CD14-positive monocyte (primary cell): ENCODE measurements at regions not wholly inside any gene's neighbourhood (a gene's known extent, or its start where the extent isn't known, plus 50 kb on each side); places are given as distances from the start of the nearest gene placed in this dataset.

Experiments used
- DNase-seq, 3 donors: peaks; one replicate each; pipeline ENCODE4 v3.0.0-alpha.2; 2011 to 2022
- H2AFZ ChIP-seq: 2 replicates; pipeline ENCODE4 v1.6.0; 2012; ENCODE audit warnings: mild to moderate bottlenecking, low read depth, low read length, inconsistent platforms; ENCODE audit not compliant: insufficient read depth, poor library complexity, severe bottlenecking
- H3K27ac ChIP-seq, 2 donors: 1 replicate in 1 of 2; 2 replicates in 1 of 2; pipeline ENCODE4 v1.5.1; 2012 to 2013; ENCODE audit warnings: low read length in 2 of 2, control low read depth in 1 of 2, inconsistent platforms in 1 of 2, low read depth in 1 of 2, mild to moderate bottlenecking in 1 of 2
- H3K27me3 ChIP-seq, 2 donors: one replicate each; pipeline versions ENCODE4 v1.6.0 to v1.6.1; 2011 to 2013; ENCODE audit warnings: low read length in 2 of 2; ENCODE audit not compliant: control insufficient read depth in 2 of 2, insufficient read depth in 2 of 2
- H3K36me3 ChIP-seq, 2 donors: replicated peaks in 1 of 2; 1 replicate in 1 of 2; 2 replicates in 1 of 2; pipeline versions ENCODE4 v1.5.1 to v1.6.1; 2012 to 2013; ENCODE audit warnings: low read length in 2 of 2, control low read depth in 1 of 2, inconsistent platforms in 1 of 2, mild to moderate bottlenecking in 1 of 2; ENCODE audit not compliant: insufficient read depth in 2 of 2, control insufficient read depth in 1 of 2
- H3K4me1 ChIP-seq, 2 donors: 1 replicate in 1 of 2; 2 replicates in 1 of 2; pipeline versions ENCODE4 v1.5.1 to v1.6.1; 2012 to 2013; ENCODE audit warnings: low read length in 2 of 2, control low read depth in 1 of 2, inconsistent platforms in 1 of 2, mild to moderate bottlenecking in 1 of 2, moderate library complexity in 1 of 2; ENCODE audit not compliant: insufficient read depth in 2 of 2, control insufficient read depth in 1 of 2
- H3K4me2 ChIP-seq: replicated peaks from 2 replicates; pipeline ENCODE3; 2012; ENCODE audit warnings: low read length, moderate library complexity, mild to moderate bottlenecking; ENCODE audit not compliant: poor library complexity, severe bottlenecking; ENCODE audit errors: extremely low read depth
- H3K4me3 ChIP-seq, 3 experiments: fragments of 200-600 bp in 1 of 3; sonication (generic) in 1 of 3; replicated peaks in 1 of 3; 1 replicate in 2 of 3; 2 replicates in 1 of 3; pipeline ENCODE4 v1.5.1; 2011 to 2013; ENCODE audit warnings: low read length in 3 of 3, mild to moderate bottlenecking in 3 of 3, control low read depth in 2 of 3, low read depth in 2 of 3, inconsistent platforms in 1 of 3, moderate library complexity in 1 of 3
- H3K79me2 ChIP-seq: 2 replicates; pipeline ENCODE4 v1.6.0; 2012; ENCODE audit warnings: mild to moderate bottlenecking, control low read depth, inconsistent platforms, low read length, moderate library complexity; ENCODE audit not compliant: insufficient read depth
- H3K9ac ChIP-seq: 2 replicates; pipeline ENCODE4 v1.6.0; 2017; ENCODE audit warnings: low read length, mild to moderate bottlenecking; ENCODE audit not compliant: insufficient read depth, poor library complexity, severe bottlenecking
- H3K9me3 ChIP-seq, 2 donors: replicated peaks in 1 of 2; 1 replicate in 1 of 2; 2 replicates in 1 of 2; pipeline versions ENCODE4 v1.5.1 to v1.6.1; 2012 to 2013; ENCODE audit warnings: low read length in 2 of 2, control low read depth in 1 of 2; ENCODE audit not compliant: control insufficient read depth in 1 of 2, insufficient read depth in 1 of 2
- H4K20me1 ChIP-seq: 2 replicates; pipeline ENCODE4 v1.6.0; 2012; ENCODE audit warnings: mild to moderate bottlenecking, low read length, control low read depth, moderate library complexity; ENCODE audit not compliant: insufficient read depth
- H3K27ac Mint-ChIP-seq, 7 donors: one replicate each; pipeline ENCODE4 v1.8.0; 2020; ENCODE audit warnings: mild to moderate bottlenecking in 7 of 7, mixed read lengths in 7 of 7, moderate library complexity in 6 of 7, inconsistent platforms in 2 of 7
- H3K27me3 Mint-ChIP-seq, 3 donors: one replicate each; pipeline ENCODE4 v1.8.0; 2021 to 2022; ENCODE audit warnings: low read depth in 3 of 3, mild to moderate bottlenecking in 3 of 3, mixed read lengths in 3 of 3, moderate library complexity in 3 of 3, inconsistent platforms in 1 of 3
- H3K36me3 Mint-ChIP-seq, 2 donors: one replicate each; pipeline ENCODE4 v1.8.0; 2020; ENCODE audit warnings: mixed read lengths in 2 of 2, inconsistent platforms in 1 of 2, mild to moderate bottlenecking in 1 of 2
- H3K4me1 Mint-ChIP-seq: one replicate; pipeline ENCODE4 v1.8.0; 2020; ENCODE audit warnings: mild to moderate bottlenecking, mixed read lengths
- H3K4me3 Mint-ChIP-seq, 2 donors: one replicate each; pipeline ENCODE4 v1.8.0; 2020; ENCODE audit warnings: mild to moderate bottlenecking in 2 of 2, mixed read lengths in 2 of 2, moderate library complexity in 1 of 2
- H3K9me3 Mint-ChIP-seq, 7 donors: one replicate each; pipeline ENCODE4 v1.8.0; 2020 to 2022; ENCODE audit warnings: mixed read lengths in 7 of 7, mild to moderate bottlenecking in 6 of 7, moderate library complexity in 6 of 7, inconsistent platforms in 2 of 7
- WGBS: methylation state at CpG from one replicate; pipeline ENCODE4 v1.1.5; 2013; ENCODE audit warnings: missing lambda C conversion rate; ENCODE audit not compliant: insufficient coverage; 5-methylcytosine and 5-hydroxymethylcytosine counted together
- intact Hi-C, 2 donors: fragments of 100-400 bp; cut with micrococcal nuclease; formaldehyde crosslinking; loops; one replicate each; pipeline versions ENCODE4 v1.15.0 to v1.15.1; 2023
- TF ChIP-seq, protein P1 (sequence below): fragments of 200-600 bp; IDR thresholded peaks from one replicate; pipeline ENCODE4 v1.8.0; 2022; ENCODE audit warnings: antibody characterized with exemption, mild to moderate bottlenecking

DNA sequence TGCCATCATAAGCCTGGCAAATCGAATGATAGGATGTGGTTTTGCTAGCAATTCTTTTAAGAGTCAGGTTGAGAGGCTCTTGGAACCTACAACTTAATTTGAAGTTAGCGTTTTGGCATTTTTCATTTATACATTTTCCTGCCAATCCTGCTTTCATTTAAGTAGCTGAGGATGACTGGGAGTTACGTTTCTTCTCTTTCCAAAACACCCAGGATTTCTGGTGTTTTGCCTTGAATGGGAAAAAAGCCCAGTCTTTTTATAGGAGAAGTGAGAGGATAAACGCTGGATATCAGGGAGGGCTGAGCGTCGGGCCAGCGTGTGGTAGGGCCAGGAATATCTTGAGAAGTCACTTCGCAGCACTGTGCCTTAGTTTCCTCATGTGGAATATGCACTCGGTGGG, 174.2 kb upstream of the HAND2 start:
- H4K20me1 ChIP-seq = no peaks in the 10 kb centered on the region
- no peaks in the 10 kb centered on the region for H3K36me3 ChIP-seq
- intact Hi-C loops = no loop called here
- no peaks in the 10 kb centered on the region for H3K27me3 ChIP-seq
- Mint-ChIP-seq H3K4me1 (no peaks in the 10 kb centered on the region), H3K36me3 (no peaks in the 10 kb centered on the region), H3K4me3 (no peak overlapping the region), H3K27me3 (peaks cover 2% of the 10 kb centered on the region in 3 donors), H3K9me3 (peaks cover 0 to 3% (median 0%) of the 10 kb centered on the region in 7 donors), H3K27ac (no peak overlapping the region)
- H3K4me1 ChIP-seq = no peaks in the 10 kb centered on the region
- H3K27ac ChIP-seq = no peak overlapping the region
- no peak overlapping the region for H2AFZ ChIP-seq
- TF ChIP-seq, protein P1, sequence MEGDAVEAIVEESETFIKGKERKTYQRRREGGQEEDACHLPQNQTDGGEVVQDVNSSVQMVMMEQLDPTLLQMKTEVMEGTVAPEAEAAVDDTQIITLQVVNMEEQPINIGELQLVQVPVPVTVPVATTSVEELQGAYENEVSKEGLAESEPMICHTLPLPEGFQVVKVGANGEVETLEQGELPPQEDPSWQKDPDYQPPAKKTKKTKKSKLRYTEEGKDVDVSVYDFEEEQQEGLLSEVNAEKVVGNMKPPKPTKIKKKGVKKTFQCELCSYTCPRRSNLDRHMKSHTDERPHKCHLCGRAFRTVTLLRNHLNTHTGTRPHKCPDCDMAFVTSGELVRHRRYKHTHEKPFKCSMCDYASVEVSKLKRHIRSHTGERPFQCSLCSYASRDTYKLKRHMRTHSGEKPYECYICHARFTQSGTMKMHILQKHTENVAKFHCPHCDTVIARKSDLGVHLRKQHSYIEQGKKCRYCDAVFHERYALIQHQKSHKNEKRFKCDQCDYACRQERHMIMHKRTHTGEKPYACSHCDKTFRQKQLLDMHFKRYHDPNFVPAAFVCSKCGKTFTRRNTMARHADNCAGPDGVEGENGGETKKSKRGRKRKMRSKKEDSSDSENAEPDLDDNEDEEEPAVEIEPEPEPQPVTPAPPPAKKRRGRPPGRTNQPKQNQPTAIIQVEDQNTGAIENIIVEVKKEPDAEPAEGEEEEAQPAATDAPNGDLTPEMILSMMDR = no peak
- H3K4me2 ChIP-seq = no peak overlapping the region
- no peak overlapping the region for H3K9ac ChIP-seq
- H3K4me3 ChIP-seq = no peak overlapping the region
- no peak for DNase-seq
- H3K9me3 ChIP-seq = no peaks in the 10 kb centered on the region
- no peaks in the 10 kb centered on the region for H3K79me2 ChIP-seq
- WGBS = 85% methylated on average over 6 of the region's 9 CpGs

DNA sequence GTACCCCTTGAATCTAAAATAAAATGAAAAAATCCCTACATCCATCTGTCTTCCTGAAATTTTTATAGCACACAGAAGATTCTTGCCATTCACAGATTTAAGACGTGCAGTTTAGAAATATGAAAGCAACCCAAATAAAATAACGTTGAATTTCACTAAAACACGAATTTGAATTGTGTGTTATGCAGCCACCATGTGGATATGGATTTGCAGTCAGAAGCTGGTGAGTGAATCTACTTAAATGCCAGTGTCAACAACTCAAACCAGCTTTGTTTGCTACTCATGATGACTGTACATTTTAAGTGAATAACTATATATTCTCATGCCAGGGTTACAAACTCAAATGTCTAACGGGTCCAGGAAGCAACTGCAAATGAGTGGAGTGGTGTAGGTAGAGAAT, 173.0 kb upstream of the HAND2 start:
- Histone ChIP-seq H4K20me1 (no peaks in the 10 kb centered on the region), H3K36me3 (no peaks in the 10 kb centered on the region), H3K9me3 (no peaks in the 10 kb centered on the region), H3K27me3 (no peaks in the 10 kb centered on the region), H2AFZ (no peak overlapping the region), H3K79me2 (no peaks in the 10 kb centered on the region), H3K4me1 (no peaks in the 10 kb centered on the region), H3K4me3 (no peak overlapping the region), H3K4me2 (no peak overlapping the region), H3K9ac (no peak overlapping the region), H3K27ac (no peak overlapping the region)
- intact Hi-C loops = no loop called here
- no peaks in the 10 kb centered on the region for H3K4me1 Mint-ChIP-seq
- H3K27me3 Mint-ChIP-seq = peaks cover 0 to 2% (median 2%) of the 10 kb centered on the region in 3 donors
- H3K9me3 Mint-ChIP-seq = peaks cover 0 to 1% (median 0%) of the 10 kb centered on the region in 7 donors
- no peak overlapping the region for H3K27ac Mint-ChIP-seq
- no peak for DNase-seq
- no peak overlapping the region for H3K4me3 Mint-ChIP-seq
- no peaks in the 10 kb centered on the region for H3K36me3 Mint-ChIP-seq
- TF ChIP-seq, protein P1 = no peak
- WGBS = no CpG with 5 or more reads among the region's 4 CpGs
